GM23248 (cell line): ENCODE measurements at regions not wholly inside any gene's neighbourhood (a gene's known extent, or its start where the extent isn't known, plus 50 kb on each side); places are given as distances from the start of the nearest gene placed in this dataset.
"Not testable (repeated sequence)": the region's sequence is repeated elsewhere in the genome, so short reads cannot be mapped to it uniquely, and the experiment has no call there.

ENCODE experiments used
- EZH2 ChIP-seq: fragments of 200-600 bp; sonication (generic); IDR thresholded peaks from 2 replicates; pipeline ENCODE4 v1.6.1; 2018; ENCODE audit warnings: antibody characterized with exemption, mild to moderate bottlenecking; ENCODE audit not compliant: insufficient read depth, poor library complexity, severe bottlenecking
- EZH2phosphoT487 ChIP-seq: fragments of 200-600 bp; sonication (generic); IDR thresholded peaks from 2 replicates; pipeline ENCODE4 v1.6.1; 2018; ENCODE audit warnings: antibody characterized with exemption, moderate library complexity, mild to moderate bottlenecking, low read depth; ENCODE audit not compliant: insufficient read depth

- not testable (repeated sequence) for TF ChIP-seq EZH2phosphoT487, EZH2
Measured at GRCh38 chr21:13876999-13877398, 267.4 kb downstream of the POTED start.
